Muscle of back (tissue), 3 donors: ENCODE measurements at regions not wholly inside any gene's neighbourhood (a gene's known extent, or its start where the extent isn't known, plus 50 kb on each side); places are given as distances from the start of the nearest gene placed in this dataset.
A peak's percentile ranks its signal among the peaks of the same experiment; 100 is the strongest.

Experiments used
- DNase-seq, 3 donors: peaks; one replicate each; pipeline versions ENCODE4 v3.0.0 to v3.0.0-alpha.2; 2013

DNA sequence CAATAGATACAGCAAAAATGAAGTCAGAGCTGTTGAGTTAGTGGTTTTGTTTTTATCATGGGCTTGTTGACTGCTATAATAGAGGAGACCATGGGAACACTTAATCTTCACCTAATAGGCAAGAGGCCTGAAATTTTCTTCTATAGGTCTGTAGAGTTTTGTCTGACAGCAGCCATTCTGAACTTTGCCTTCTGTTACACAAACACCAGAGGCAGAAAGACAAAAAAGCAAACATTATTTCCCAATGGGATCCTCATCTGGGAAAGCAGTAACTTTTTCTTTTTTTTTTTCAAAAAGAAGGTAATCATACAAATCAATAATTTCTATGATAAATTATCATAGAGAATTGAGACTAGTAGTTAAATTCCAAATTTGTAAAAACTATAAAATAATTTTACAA lies 494.1 kb downstream of the TOX3 start:
- DNase-seq: no peak

- DNase-seq: no peak
Measured at GRCh38 chr16:52051414-52052172, 495.4 kb downstream of the TOX3 start.

DNA sequence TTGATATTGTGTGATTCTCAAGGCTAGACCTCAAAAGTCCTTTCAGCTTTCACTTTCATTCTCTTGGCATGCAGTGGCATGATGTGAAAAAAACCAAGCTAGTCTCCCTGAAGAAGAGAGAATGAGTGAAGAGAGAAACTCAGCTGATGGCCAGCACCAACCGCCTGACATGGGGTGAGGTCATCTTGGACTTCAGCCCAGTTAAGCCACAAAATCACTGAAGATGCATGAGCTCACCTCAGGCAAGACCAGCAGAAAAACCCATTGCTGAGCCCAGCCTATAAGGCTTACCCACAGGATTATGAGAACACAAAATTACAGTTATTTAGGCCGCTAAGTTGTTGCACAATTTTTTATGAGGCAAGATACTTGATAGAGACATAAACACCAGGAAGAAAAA lies 496.5 kb downstream of the TOX3 start:
- no peak for DNase-seq

DNA sequence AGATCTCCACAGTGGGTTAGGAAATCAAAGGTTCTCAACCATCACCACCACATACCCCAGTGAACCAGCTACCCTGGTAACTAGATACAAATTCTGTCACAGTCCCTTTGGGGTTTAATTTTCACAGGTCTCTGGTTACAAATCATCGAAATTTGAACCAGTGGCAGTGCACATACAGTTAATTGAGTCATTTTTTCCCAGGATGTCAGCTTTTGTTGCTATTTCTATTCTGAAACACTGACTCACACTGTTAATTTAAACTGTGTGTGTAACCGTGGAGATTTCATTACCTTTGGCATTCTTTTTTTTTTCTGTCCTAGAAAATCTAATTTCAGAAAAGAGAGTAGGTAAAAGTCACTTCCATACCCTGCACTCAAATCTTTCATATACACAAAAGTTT lies 511.5 kb downstream of the TOX3 start:
- no peak for DNase-seq

GRCh38 chr16:52034830-52035229 lies 512.1 kb downstream of the TOX3 start:
- DNase-seq: no peak

- DNase-seq: no peak
Measured at GRCh38 chr16:52033992-52034391, 513.0 kb downstream of the TOX3 start.

DNA sequence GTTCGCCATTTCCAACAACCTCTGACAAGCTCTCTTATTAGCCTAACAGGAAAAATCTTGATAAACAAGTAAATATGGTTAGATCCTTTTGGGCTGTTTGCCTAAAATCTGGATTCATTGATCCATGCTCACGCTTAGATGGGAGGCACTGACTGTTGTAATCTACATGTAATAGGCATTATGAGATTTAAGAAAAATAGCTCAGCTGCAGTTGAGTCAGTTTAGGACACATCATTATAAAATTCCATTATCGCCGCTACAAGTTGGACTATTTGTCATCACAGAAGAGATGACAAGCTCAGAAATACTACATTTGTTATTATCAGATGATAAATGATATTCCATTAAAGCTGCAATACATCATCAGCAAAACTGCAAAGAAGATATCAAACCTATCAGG lies 524.0 kb downstream of the TOX3 start:
- DNase-seq: no peak

- no peak for DNase-seq
Measured at GRCh38 chr16:52022177-52022576, 524.8 kb downstream of the TOX3 start.

DNA sequence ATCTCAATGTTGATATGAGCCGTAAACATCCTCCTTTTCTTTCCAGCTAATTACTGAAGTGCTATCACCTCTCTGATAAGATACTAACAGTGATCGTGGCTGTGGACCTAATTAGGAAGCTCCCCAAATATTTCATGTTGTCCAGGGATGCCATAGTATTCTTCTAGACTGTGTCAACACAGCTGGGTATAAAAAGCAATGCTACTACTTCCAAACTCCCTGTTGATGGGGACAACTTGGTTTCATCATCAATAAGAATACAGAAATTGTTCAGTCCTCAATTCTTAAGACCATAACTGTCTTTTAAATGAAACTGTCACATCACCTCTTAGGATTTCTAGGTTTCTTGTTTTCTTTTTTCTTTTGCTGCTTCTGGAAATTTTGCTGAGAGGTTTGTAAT lies 530.6 kb downstream of the TOX3 start:
- no peak for DNase-seq

DNA sequence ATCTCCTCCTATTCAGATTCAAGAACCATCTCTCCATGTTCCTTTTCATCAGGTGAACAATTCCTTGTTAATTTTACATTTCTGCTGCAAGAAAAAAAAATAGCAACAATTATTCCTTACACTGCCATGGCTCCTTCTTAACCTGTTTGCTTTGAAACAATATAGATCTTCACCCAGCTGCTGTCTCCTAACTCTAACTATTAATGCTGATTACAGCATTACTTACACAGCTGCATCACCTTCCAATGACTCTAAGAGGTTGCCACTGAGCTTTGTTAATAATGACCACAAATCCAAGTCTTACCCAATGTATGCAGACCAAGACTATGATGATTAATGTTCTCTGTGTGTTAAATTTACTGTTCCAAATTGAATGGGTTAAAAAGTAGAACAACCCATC lies 541.4 kb downstream of the TOX3 start:
- no peak for DNase-seq

DNA sequence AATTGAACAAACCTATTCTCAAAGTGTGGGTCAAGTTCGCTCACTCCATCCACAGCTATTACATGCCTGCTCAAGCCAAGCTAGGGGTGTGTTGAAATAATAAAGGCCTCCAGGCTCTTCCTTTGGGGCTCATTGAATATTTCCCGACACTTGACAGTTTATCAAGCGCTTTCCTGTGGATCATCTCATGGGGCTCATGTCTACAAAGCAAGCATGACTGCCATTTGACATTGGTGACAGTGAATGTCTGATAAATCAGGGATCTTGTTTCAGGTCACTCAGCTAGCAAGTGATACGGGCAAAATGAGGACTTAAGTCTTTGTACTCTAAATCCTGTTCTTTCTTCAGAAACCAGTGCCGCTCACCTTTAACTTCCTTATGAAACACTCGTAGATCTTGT lies 542.6 kb downstream of the TOX3 start:
- no peak for DNase-seq

- DNase-seq: no peak
Measured at GRCh38 chr16:52002026-52002425, 544.9 kb downstream of the TOX3 start.

DNA sequence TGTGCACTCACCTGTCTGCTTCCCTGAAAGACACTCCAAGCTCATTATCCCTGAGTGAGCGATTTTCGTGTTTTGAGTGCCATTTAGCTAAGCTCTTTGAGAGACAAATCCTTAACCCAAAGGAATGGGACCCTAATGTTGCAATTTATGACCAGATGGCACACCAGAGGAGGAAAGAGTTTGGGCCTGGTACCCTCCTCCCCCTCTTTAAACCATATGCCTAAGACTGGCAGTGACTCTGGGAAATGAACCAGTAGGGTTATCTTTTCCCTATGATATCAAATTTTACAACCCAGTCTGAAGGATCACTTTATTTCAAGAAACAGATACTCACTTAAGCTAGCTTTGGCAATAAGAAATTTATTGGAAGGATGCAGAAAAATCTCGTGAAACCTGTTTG lies 550.4 kb downstream of the TOX3 start:
- no peak for DNase-seq

DNA sequence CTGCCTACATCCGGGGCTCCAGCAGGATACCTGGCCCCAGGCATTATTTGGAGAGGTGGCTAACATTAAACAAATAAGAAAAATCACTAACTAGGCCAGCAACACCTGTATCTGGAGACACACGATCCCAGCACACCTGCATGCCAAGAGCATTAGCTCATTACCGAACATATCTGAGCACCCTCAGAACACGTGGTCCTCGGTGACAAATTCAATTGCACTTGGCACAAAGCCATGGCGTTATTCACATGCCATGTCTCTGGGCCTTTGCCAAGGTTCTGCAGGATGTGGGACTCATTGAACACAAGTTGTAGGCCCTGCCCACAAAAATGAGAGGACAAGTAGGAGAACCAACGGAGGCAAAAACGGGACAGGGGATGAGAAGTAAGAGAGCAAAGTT lies 552.3 kb downstream of the TOX3 start:
- peak in 2 of 3 donors; percentile 6 to 8 for DNase-seq

- no peak for DNase-seq
Measured at GRCh38 chr16:51989637-51990230, 557.2 kb downstream of the TOX3 start.

GRCh38 chr16:51988977-51989376 lies 558.0 kb downstream of the TOX3 start:
- no peak for DNase-seq

DNA sequence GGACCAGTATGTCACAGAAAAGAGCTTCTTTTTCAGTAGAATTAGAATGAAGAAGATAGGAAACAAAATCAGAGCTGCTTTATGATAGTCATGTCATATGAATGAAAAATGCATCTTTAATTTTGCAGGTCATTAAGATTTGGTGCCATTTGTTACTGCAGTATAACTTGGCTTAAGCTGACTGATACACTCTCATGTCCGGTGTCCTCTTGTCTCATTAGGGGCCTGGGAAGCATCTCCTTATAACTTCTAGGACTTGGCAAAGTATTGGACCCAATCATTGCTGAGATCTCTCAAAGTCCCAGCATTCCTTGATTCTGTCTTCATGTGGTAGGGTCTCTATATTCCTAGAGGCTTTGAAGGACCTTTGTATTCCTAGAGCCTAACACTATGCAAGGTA lies 559.4 kb downstream of the TOX3 start:
- no peak for DNase-seq

GRCh38 chr16:51986717-51987116 lies 560.2 kb downstream of the TOX3 start:
- DNase-seq: no peak

DNA sequence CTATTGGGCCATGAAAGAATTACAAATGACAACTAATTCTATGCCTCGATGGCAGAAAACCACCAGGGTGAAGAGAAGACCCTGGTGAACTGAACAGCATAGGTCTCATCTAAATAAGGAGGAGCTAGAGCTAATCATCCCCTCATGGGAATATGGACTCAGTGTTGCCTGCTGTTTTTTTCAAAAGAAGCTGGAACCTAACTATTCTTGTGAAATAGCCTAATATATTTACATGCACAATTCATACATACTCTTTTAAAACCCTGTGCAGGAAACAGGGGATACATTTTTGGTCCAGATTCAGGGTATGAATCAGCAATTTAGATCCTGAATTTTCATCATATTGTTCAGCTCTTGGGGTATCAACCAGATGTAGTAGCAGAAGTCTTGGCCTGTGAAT lies 560.6 kb downstream of the TOX3 start:
- no peak for DNase-seq

DNA sequence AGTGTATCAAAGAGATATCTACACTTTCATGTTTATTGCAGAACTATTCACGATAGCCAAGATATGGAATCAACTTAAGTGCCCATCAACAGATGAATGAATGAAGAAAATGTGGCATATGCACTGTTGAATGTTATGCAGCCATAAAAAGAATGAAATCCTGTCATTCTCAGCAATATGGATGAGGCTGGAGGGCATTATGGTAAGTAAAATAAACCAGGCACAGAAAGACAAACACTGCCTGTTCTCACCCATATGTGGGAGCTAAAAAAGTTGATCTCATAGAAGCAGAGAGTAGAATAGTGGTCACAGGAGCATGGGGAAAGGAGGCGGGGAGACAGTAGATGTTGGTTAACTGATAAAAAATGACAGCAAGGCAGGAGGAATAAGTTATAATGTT lies 561.8 kb downstream of the TOX3 start:
- no peak for DNase-seq

DNA sequence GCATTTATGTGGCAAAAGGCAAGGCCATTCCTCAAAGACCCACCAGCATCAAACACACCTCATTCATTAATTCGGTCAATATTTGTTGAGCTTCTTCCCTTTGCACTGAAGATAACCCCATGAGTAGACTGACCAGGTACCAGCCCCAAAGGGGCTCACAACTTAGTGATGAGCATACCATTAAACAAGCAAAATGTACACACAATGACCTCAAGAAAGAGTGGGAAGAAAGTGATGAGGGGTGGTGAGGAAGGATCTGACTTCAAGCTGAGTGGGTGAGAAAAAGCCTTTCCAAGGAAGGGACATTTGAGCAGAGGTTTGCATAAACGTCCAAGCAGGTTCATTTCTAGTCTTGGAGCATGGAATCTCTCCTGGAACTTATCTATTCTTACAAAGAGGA lies 562.5 kb downstream of the TOX3 start:
- no peak for DNase-seq

GRCh38 chr16:51982715-51983680 lies 563.9 kb downstream of the TOX3 start:
- peak; percentile 38 to 65 (median 53) for DNase-seq

DNA sequence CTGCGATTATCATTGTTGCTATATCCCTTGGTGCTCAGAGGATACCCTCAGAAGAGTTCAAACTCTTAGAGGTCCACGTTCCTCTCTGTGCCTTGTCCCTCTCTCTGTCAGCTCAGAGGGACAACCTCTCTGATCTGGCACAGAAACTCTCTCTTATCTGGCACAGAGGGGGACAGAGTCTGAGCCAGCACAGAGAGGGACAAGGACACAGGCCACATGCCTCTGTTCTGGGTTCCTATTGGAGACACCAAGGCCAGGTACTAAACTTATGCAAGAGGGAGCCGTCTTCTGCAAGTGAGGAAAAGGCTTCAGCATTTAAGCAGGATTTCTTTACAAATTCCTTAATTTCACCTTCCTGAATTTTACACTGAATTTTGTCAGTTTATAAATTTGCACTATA lies 565.2 kb downstream of the TOX3 start:
- DNase-seq: no peak
